ENCODE measurements at regions not wholly inside any gene's neighbourhood (a gene's known extent, or its start where the extent isn't known, plus 50 kb on each side); places are given as distances from the start of the nearest gene placed in this dataset.

DNA sequence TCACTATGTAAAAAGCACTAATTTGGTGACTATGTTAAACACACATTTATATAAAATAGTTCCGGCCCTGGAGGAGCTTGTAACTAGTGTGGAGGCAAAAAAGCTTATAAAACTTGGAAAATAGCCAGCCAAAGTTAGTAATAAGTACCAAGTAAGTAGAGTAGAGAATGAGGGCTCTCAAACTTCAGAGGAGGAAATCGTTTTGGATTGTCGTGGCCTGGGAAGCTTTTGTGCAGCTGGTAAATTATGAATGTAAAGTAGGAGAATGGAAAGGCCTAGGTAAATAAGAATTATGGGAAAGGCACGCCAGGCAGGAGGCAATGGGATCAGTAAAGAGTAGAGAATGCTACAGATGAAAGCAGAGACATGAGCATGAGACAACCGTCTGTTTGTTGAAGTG, 832.7 kb upstream of the ZNF608 start:
- DNase-seq (ENCODE audit: extremely low spot score): no peak
- ChIA-PET POLR2A (no interaction called here), CTCF (interaction anchor here (0.8 kb wide), 1 partner anchor 11 kb away, joined by 3 read pairs; no protein-coding TSS in a partner anchor)
- TF ChIP-seq, protein P1, sequence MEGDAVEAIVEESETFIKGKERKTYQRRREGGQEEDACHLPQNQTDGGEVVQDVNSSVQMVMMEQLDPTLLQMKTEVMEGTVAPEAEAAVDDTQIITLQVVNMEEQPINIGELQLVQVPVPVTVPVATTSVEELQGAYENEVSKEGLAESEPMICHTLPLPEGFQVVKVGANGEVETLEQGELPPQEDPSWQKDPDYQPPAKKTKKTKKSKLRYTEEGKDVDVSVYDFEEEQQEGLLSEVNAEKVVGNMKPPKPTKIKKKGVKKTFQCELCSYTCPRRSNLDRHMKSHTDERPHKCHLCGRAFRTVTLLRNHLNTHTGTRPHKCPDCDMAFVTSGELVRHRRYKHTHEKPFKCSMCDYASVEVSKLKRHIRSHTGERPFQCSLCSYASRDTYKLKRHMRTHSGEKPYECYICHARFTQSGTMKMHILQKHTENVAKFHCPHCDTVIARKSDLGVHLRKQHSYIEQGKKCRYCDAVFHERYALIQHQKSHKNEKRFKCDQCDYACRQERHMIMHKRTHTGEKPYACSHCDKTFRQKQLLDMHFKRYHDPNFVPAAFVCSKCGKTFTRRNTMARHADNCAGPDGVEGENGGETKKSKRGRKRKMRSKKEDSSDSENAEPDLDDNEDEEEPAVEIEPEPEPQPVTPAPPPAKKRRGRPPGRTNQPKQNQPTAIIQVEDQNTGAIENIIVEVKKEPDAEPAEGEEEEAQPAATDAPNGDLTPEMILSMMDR (IDR thresholded peaks at IDR 0.05; ENCODE audit: control extremely low read depth, extremely low read depth, low read depth, missing control alignments): no peak

DNA sequence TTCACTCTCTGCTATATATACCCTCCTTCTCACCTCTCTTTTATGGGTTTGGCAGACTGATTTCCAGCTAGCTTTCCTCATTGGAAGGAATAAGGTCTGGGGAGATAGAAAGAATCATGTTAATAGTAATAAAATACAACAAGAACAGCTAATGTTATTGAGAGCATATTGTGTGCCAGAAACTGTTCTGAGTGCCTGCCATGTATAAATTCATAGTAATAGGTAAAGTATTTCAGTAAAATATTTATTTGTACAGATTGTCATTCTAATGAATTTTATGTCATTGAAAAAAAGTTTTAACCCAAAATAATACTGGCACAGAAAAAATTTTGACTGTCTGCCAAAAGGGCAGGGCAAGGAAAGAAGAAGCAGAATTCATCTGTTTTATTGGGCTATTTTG, 834.9 kb upstream of the ZNF608 start:
- POLR2A ChIA-PET: no interaction called here
- no peak for DNase-seq (ENCODE audit: extremely low spot score)
- TF ChIP-seq, protein P1 (IDR thresholded peaks at IDR 0.05; ENCODE audit: control extremely low read depth, extremely low read depth, low read depth, missing control alignments): no peak
- CTCF ChIA-PET: interaction anchor here (1.2 kb wide), 1 partner anchor 21 kb away, joined by 3 read pairs; no protein-coding TSS in a partner anchor

DNA sequence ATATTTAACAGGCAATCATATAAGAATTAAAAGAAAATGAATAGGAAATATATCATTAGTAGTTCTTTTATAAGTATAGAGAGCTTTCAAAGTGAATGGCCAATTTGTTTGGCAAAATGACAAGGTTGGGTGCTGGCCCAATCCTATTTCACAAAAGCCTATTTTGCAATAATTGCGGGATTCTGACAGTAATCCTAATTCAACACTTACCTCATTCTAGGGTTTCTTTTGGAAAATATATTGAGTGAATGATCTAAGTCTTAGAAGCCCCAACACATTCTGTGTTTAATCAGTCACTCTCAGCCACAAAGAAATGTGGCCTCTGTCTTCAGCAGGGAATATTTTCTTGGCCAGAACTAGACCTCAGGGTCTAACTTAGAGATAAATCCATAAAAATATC, 835.9 kb upstream of the ZNF608 start:
- POLR2A ChIA-PET: no interaction called here
- TF ChIP-seq, protein P1 (IDR thresholded peaks at IDR 0.05; ENCODE audit: control extremely low read depth, extremely low read depth, low read depth, missing control alignments): no peak
- no peak for DNase-seq (ENCODE audit: extremely low spot score)
- CTCF ChIA-PET: interaction anchor here (0.7 kb wide), 1 partner anchor 22 kb away, joined by 3 read pairs; no protein-coding TSS in a partner anchor

DNA sequence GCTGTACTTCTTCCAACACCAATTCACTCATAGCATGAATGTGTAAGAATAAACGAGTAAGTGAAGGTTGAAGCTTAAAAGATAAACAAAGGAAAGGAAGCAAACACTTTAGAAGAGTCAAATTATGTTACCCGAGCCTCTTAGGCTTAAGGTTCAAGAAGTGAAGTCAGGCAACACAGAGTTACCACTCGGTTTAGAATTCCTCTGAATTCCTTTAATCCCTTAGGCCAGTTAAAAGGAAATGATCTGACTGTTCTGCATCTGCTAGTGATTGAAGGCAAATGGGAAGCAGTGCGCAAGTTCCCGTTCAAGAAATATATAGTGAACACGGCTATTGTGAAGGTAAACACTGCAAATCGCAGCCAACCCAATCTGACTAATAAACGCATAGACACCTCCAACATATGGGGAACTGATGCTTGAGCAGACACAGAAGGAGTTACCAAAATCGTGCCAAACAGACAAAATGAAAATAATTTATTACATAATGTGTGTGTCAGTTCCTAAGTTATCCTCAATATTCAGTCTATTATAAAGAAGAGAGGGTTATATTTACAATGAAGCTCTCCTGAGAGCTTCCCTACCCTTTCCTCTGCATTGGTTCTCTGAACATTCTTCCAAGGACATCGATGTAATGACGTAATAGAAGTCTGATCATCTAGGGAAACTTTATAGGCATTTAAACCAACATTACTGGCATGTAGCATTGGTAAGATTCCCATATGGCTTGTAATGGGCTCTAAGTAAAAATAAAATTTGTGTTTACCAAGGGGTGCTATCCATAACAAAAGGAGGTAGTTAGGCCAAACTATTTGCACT, 837.1 kb upstream of the ZNF608 start:
- POLR2A ChIA-PET: no interaction called here
- DNase-seq (ENCODE audit: extremely low spot score): no peak
- TF ChIP-seq, protein P1 (IDR thresholded peaks at IDR 0.05; ENCODE audit: control extremely low read depth, extremely low read depth, low read depth, missing control alignments): no peak
- CTCF ChIA-PET: interaction anchor here (1.0 kb wide), 1 partner anchor 8 kb away, joined by 3 read pairs; no protein-coding TSS in a partner anchor

- TF ChIP-seq, protein P1 (IDR thresholded peaks at IDR 0.05; ENCODE audit: control extremely low read depth, extremely low read depth, low read depth, missing control alignments): no peak
- DNase-seq (ENCODE audit: extremely low spot score): no peak
- ChIA-PET POLR2A (no interaction called here), CTCF (interaction anchor here (1.0 kb wide), 1 partner anchor 8 kb away, joined by 3 read pairs; no protein-coding TSS in a partner anchor)
These were observed 837.7 kb upstream of the ZNF608 start for GRCh38 chr5:125584140-125584520.

DNA sequence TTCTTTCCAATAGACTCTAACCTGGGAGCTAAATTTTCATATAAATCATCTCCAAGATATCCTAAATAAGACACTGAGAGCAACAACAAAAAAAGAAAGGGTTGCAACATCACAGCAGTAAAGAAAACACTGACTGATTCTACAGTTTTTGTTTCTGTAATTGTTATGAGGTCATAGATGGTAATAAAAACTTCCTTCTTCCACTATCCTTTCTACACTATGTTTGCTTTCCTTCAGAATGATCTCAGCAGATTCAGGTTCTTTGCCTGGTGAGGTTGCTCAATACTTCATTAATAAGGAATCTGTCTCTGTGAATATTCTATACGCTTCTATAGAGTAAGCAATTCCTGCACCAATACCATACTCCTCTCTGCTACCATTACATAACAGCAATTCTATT, 835.6 kb upstream of the GRAMD2B start:
- TF ChIP-seq, protein P1 (IDR thresholded peaks at IDR 0.05; ENCODE audit: control extremely low read depth, extremely low read depth, low read depth, missing control alignments): no peak
- CTCF ChIA-PET: no interaction called here
- no peak for DNase-seq (ENCODE audit: extremely low spot score)
- POLR2A ChIA-PET: no interaction called here

All from GM10248 (cell line).